Fibroblast of skin of right biceps (primary cell): ENCODE measurements at regions not wholly inside any gene's neighbourhood (a gene's known extent, or its start where the extent isn't known, plus 50 kb on each side); places are given as distances from the start of the nearest gene placed in this dataset.
"Not testable (repeated sequence)": the region's sequence is repeated elsewhere in the genome, so short reads cannot be mapped to it uniquely, and the experiment has no call there.

Experiments
- DNase-seq: peaks from one replicate; pipeline ENCODE4 v3.0.0-alpha.2; 2013

- DNase-seq = no peak
Measured at GRCh38 chr5:28725001-28725400, 1686.6 kb upstream of the CDH9 start.

DNA sequence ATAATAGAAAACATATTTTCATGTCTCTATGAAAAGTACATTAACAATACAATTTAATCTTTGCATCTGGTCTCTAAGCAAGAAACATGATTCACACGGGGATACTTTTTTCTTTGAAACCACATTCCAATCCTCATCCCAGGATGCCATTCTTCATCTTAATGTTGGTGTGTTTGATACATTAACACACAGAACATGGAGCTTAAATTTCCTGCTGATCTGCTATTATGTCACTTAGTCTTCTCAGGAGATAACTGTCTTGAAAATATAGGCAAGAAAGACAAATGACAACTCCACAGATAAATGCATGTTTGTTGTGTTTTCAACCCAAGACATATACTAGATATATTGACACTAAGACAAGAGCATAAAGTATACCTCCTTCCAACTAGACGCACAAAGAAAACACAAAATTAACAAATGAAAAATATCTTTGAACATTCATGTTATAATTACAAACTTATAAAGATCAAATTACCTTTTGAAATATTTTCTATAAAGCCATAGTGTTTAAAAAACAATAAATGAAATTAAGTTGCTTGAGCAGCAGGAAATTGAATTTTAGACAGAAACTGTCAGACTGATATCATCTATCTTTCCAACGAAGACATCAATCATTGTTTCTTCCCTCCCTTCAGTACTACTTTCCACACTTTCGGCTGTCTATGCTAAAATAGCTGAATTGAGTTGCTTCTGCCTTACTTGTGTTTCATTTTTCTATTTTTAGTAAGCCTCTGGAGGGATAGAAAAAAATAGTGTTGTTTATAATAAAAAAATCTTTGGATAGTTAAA, 1676.7 kb upstream of the CDH9 start:
- peak; percentile 8 for DNase-seq

DNA sequence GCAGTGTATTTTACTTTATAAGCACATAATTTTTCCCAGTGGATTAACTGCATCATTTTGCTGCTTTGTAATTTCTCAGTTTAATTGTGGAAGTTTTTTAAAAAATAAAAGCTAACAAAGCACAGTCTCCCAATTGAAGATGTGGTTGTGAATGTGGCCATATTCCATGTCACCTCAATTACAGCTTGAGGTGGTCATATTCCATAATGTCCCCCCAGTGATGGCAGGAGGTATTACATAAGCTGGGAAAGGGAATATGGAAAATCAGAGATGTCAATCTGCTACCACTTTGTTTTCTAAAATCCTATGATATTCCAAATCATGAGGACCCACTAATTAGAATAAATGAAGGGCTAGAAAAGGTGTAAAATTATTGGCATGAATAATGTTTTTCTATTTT, 1672.0 kb upstream of the CDH9 start:
- DNase-seq = no peak

GRCh38 chr5:28708472-28708871, 1670.1 kb upstream of the CDH9 start:
- DNase-seq = no peak

DNA sequence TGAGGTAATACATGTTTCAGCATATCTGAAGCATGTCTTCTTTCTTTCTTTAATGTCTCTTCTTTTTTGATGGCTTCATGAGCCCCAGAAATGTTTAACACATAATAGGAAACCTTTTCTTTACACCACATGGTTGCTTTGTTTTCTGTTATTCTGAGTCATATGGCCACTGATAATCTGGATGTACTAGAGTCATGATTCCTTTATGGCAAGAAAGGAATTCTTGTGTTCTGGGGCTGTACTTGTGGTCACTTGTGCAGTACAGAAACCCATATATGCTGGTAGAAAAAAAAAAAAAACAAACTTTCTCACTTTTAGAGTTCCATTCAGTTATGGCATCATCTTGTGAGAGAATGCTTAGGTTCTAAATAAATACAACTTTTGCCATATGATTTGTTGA, 1669.3 kb upstream of the CDH9 start:
- peak; percentile 5 for DNase-seq

GRCh38 chr5:28703651-28704260, 1665.4 kb upstream of the CDH9 start:
- DNase-seq = peak; percentile 0

- DNase-seq = no peak
Measured at GRCh38 chr5:28691526-28691925, 1653.1 kb upstream of the CDH9 start.

DNA sequence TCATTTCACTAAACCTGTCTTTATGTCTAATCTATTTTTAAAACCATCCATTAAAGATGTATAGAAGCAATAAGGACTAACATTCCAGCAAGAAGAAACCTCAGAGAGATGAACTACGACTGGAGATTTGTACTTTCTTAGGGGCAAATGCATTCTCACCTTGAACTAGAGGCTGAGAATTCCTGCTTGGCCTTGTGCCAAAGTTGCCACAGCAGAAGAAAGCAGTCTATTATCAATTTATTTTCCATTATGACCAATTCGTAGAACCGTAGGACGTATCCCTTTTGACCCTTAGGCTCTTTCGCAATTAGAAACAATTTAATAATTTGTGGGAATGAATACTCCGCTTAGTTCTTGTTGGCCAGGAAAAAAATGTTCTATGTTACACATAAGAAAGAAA, 1647.4 kb upstream of the CDH9 start:
- no peak for DNase-seq

GRCh38 chr5:28678899-28679298, 1640.5 kb upstream of the CDH9 start:
- no peak for DNase-seq

DNA sequence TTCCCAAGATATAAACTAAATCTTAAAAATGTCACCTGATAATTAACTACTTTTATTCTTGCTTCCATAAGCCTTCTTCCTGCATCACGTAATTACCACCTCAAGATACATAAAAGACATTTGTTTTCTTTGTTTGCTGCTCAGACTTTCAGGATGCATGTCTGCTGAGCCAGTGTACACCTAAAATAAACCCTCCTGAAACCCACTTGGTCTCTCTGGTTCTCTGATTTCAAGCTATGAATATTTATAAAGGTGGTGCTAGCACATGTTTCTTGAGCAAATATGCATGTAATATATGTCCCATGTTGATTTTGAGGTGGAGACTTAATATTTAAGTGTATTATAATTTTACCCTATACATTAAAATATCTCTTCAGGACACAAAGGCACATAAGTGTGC, 1627.7 kb upstream of the CDH9 start:
- DNase-seq = no peak

DNA sequence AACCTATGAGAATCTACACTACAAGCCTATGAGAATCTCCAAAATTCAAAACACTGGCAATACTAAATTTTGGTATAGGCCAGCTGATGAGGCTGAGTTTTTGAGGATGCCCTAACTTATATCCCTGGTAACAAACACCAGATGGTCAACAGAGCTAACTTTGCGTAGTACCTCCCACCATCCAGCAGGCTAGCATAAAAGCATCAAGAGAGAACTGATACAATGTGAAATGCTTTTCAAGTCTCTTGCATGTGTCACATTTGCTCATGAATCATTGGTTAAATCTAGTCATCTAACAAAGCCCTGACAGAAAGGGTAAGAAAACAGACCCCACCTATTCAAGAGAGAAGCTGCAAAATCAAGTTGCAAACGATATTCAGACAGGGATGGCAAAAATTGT, 1609.7 kb upstream of the CDH9 start:
- peak; percentile 40 for DNase-seq

GRCh38 chr5:28632607-28633006, 1594.2 kb upstream of the CDH9 start:
- DNase-seq = no peak

DNA sequence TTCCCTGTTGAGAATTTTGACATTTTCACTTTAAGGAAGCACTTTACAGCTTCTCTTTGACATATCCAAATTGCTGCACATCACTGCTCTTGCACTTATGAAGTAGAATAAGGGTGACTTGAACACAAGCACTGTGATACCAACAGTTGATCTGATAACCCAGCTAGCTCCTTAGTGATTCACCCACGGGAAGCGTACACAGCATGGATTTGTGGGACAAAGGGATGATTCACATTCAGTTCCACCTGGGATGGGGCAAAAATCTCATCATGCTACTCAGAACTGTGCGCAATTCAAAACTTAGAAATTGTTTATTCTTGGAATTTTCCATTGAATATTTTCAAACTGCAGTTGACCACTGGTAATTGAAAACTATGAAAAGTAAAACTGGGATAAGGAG, 1565.5 kb upstream of the CDH9 start:
- no peak for DNase-seq

DNA sequence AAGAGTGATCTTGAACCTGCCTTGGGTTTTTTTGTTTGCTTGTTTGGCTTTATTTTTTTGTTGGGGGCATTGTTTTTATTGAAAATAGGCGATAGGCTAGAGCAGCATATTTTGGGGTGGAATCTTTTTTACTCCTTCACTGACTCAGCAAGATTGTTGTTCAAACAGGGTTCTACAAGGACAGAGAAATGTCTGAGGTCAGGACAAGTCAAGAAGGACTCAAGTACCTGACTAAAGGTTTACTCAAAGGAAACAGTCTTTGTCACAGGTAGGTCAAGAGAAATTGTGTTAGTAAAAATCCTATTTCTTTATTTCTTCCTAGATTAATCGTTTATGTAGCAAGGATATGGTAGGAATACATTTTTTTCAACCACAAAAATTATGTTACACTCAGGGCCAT, 1564.0 kb upstream of the CDH9 start:
- DNase-seq = no peak

GRCh38 chr5:28596707-28597106, 1558.3 kb upstream of the CDH9 start:
- not testable (repeated sequence) for DNase-seq

DNA sequence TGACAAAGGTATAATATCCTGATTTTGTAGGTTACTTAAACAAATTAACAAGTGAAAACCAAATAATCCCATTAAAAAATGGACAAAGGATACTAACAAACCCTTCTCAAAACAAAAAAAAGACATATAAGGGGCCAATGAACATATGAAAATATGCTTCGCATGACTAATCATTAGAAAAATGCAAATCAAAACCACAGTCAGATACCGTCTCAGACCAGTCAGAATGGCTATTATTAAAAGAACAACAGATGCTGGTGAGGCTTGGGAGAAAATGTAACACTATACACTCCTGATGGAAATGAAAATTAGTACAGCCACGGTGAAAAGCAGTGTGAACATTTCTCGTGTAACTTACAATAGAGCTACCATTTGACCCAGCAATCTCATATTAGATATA, 1542.2 kb upstream of the CDH9 start:
- DNase-seq = peak; percentile 84

DNA sequence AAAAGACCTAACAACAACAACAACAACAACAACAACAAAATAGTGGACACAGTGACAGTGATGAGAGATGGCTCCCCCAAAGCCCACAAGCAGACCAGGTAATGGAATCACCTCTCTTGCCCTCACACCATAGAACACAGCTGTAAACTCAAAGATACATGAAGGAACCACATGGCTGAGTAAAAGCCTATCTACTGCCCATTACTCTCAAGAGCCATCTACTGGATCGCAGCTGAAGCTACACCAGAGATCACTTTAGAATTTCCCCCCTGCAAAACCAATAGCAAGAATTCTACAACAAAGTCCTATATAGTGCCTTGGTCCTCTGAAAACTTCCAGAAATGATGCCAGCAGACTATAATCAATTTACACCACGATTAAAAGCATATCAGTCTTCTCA, 1537.6 kb upstream of the CDH9 start:
- peak; percentile 11 for DNase-seq

DNA sequence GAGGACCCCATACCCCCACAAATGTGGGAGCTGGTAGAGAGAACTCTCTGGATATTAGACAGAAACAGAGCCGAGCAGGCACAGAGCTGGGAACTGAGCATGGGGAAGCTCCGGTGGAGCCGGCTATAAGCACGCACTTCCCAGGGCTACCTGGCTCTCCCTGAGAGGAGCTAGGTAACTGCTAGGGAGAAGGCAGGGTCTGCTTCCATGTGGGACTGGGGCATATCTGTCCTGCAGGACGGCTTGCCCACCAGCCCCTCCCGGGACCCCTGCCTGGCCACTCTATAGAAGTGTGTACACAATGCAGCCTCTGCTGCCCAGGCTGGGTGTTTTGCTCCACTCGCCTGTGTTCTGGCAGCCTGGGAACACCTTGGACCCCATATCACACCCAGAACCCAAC, 1537.0 kb upstream of the CDH9 start:
- no peak for DNase-seq

DNA sequence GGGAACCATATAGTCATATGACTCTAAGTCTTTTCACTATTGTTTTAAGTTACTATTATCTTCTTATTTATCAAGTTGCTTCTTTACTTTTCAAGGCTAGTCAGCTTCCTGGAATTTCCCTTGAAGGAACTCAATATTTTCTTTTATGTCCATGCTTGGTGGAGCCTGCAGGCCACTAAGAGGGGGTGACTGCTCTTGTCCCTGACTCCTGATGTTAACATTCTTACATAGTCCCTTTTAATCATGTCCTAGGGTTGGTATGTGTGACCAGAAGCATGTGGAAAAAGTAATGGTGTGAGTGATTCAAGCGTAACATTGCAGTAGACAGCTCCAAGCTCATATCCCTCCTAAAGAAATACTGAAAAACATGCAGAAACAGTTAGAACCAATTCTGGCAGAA, 1536.2 kb upstream of the CDH9 start:
- peak; percentile 18 for DNase-seq

- DNase-seq = no peak
Measured at GRCh38 chr5:28567048-28567447, 1528.7 kb upstream of the CDH9 start.

DNA sequence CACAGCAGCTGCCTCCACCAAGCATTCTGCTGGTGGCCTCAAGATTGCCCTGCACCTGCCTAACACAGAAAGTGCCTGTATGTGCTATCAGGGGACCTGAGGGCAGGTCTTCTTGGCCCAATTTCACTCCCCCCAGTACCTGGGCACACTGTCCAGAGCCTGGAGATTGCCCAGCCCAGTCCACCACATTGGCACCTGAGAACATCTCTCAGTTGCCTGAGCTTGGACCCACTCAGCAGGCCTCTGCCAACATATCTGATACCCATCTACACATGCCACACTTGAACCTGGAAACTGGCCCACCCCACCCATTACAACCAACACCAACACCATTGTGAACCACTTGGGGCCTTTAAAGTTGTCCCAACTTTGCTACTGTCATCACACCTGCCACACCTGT, 1523.1 kb upstream of the CDH9 start:
- DNase-seq = no peak

DNA sequence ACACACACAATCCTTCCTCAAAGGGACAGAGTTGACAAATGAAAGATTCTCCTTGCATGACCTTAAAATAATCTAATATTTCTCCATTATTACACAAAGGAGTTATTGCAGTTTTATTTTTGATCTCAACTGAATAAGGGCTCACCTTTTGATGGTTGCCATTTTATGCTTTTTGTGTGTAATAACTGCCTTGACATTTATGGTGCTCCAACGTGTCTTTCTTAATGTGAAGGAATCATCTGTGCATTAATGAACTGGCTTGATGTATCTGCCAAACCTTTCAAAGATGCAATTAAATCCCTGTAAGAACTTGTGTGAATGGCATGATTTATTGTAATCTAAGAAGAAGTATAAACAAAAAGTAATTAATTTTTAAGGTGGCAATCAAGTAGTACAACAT, 1519.8 kb upstream of the CDH9 start:
- no peak for DNase-seq

DNA sequence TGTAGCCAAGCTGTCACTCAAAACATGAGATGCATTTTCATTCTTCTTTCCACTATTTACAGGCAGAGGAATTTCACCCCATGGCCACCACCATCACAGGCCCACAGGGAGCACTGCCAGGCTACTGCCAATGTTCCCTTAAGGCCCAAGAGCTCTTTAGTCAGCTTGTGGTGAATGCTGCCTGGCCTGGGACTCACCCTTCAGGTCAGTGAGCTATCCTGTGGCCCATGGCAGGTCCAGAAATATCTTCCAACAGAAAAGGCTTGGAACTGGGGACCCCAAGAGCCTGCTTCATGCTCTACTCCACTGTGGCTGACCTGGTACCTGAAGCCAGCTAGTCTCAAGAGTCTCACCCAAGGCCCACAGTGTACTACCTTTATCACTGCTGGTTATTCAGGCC, 1518.7 kb upstream of the CDH9 start:
- no peak for DNase-seq

DNA sequence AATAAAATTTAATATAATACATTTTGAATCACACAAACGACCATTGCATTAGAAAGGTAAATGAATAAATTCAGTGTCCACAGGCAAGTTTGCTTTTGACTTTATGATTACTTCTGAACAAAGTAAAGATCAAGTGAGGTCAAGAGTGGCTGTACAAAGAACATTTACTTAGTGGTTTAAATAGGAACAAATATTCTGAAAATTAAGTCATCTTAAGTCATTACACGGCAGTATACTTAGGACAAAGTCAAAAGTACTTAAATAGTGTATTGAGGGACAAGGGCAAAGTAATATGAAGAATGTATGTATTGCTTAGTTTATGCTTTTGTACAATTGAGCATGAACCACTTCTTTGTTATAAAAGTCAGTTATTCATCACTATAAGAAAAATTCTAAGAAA, 1511.2 kb upstream of the CDH9 start:
- no peak for DNase-seq

- peak; percentile 57 for DNase-seq
Measured at GRCh38 chr5:28548856-28549255, 1510.5 kb upstream of the CDH9 start.
